SU-DHL-6 (cell line): ENCODE measurements at regions not wholly inside any gene's neighbourhood (a gene's known extent, or its start where the extent isn't known, plus 50 kb on each side); places are given as distances from the start of the nearest gene placed in this dataset.

Experiments
- CTCF ChIP-seq: fragments of 200-600 bp; sonication (generic); IDR thresholded peaks from one replicate; pipeline ENCODE4 v1.5.1; 2017; ENCODE audit warnings: antibody characterized with exemption, mild to moderate bottlenecking, low read length, moderate library complexity; ENCODE audit not compliant: insufficient read depth, poor library complexity, severe bottlenecking
- EZH2phosphoT487 ChIP-seq: fragments of 200-600 bp; sonication (generic), shearing (Covaris generic); conservative IDR thresholded peaks from 2 replicates; pipeline ENCODE4 v1.6.1; 2018; ENCODE audit warnings: mild to moderate bottlenecking, antibody characterized with exemption, low read length, moderate library complexity, mixed read lengths

- TF ChIP-seq CTCF, result no peak
- no peak for TF ChIP-seq EZH2phosphoT487
Measured at GRCh38 chr7:142356166-142356565, 98.3 kb upstream of the PRSS58 start.
